ENCODE measurements at regions not wholly inside any gene's neighbourhood (a gene's known extent, or its start where the extent isn't known, plus 50 kb on each side); places are given as distances from the start of the nearest gene placed in this dataset.

DNA sequence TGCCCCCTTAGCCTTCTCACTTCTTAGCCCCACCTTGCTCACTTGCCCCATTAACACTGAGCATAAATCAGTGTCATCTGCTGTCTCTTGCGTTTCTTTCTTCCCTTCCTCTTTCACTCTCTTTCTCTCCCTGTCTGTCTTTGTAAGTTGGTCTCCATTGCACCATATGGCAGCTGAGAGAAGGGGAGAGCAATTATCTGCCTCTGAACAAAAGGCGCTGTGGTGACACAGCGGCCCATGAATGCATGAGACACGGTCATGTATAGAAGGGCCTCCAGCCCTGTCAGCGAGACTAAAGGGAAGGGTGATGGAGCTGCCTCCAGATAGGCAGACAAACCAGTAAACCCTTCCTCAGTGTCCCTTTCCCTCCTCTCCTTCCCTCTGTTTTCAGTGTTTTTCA, 88.8 kb upstream of the PCDH18 start:
- Histone ChIP-seq H3K27ac (ENCODE audit: extremely low read depth, low read depth, low read length) (no peak overlapping the region), H3K4me3 (ENCODE audit: low read depth, low read length) (no peak overlapping the region), H3K4me1 (ENCODE audit: control insufficient read depth, insufficient read depth, low read length) (0 out of 2 replicates have a peak, but pooled peaks cover 3% of the 10 kb centered on the region), H3K9me3 (ENCODE audit: control insufficient read depth, insufficient read depth, low read depth, low read length) (no peaks in the 10 kb centered on the region), H3K36me3 (ENCODE audit: control insufficient read depth in 2 of 2, insufficient read depth in 1 of 2, low read length in 2 of 2) (no peaks in the 10 kb centered on the region)
- ChIA-PET POLR2A (no interaction called here), CTCF (no interaction called here)
- TF ChIP-seq, protein P1, sequence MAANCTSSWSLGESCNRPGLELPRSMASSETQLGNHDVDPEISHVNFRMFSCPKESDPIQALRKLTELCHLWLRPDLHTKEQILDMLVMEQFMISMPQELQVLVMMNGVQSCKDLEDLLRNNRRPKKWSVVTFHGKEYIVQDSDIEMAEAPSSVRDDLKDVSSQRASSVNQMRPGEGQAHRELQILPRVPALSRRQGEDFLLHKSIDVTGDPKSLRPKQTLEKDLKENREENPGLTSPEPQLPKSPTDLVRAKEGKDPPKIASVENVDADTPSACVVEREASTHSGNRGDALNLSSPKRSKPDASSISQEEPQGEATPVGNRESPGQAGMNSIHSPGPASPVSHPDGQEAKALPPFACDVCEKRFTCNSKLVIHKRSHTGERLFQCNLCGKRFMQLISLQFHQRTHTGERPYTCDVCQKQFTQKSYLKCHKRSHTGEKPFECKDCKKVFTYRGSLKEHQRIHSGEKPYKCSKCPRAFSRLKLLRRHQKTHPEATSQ (tag by site-specific recombination; IDR thresholded peaks at IDR 0.05), result no peak
- no peak for TF ChIP-seq ZNF624 (tag by site-specific recombination; IDR thresholded peaks at IDR 0.05)
- no peak for TF ChIP-seq ZNF202 (tag by site-specific recombination; IDR thresholded peaks at IDR 0.05; ENCODE audit: borderline replicate concordance)
- TF ChIP-seq, protein P2, sequence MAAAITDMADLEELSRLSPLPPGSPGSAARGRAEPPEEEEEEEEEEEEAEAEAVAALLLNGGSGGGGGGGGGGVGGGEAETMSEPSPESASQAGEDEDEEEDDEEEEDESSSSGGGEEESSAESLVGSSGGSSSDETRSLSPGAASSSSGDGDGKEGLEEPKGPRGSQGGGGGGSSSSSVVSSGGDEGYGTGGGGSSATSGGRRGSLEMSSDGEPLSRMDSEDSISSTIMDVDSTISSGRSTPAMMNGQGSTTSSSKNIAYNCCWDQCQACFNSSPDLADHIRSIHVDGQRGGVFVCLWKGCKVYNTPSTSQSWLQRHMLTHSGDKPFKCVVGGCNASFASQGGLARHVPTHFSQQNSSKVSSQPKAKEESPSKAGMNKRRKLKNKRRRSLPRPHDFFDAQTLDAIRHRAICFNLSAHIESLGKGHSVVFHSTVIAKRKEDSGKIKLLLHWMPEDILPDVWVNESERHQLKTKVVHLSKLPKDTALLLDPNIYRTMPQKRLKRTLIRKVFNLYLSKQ (tag by site-specific recombination; IDR thresholded peaks at IDR 0.05; ENCODE audit: borderline replicate concordance), result no peak
- no peak for TF ChIP-seq KLF16 (tag by site-specific recombination; IDR thresholded peaks at IDR 0.05)
- TF ChIP-seq, protein P3, sequence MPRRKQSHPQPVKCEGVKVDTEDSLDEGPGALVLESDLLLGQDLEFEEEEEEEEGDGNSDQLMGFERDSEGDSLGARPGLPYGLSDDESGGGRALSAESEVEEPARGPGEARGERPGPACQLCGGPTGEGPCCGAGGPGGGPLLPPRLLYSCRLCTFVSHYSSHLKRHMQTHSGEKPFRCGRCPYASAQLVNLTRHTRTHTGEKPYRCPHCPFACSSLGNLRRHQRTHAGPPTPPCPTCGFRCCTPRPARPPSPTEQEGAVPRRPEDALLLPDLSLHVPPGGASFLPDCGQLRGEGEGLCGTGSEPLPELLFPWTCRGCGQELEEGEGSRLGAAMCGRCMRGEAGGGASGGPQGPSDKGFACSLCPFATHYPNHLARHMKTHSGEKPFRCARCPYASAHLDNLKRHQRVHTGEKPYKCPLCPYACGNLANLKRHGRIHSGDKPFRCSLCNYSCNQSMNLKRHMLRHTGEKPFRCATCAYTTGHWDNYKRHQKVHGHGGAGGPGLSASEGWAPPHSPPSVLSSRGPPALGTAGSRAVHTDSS (tag by site-specific recombination; IDR thresholded peaks at IDR 0.05), result no peak
- TF ChIP-seq, protein P4, sequence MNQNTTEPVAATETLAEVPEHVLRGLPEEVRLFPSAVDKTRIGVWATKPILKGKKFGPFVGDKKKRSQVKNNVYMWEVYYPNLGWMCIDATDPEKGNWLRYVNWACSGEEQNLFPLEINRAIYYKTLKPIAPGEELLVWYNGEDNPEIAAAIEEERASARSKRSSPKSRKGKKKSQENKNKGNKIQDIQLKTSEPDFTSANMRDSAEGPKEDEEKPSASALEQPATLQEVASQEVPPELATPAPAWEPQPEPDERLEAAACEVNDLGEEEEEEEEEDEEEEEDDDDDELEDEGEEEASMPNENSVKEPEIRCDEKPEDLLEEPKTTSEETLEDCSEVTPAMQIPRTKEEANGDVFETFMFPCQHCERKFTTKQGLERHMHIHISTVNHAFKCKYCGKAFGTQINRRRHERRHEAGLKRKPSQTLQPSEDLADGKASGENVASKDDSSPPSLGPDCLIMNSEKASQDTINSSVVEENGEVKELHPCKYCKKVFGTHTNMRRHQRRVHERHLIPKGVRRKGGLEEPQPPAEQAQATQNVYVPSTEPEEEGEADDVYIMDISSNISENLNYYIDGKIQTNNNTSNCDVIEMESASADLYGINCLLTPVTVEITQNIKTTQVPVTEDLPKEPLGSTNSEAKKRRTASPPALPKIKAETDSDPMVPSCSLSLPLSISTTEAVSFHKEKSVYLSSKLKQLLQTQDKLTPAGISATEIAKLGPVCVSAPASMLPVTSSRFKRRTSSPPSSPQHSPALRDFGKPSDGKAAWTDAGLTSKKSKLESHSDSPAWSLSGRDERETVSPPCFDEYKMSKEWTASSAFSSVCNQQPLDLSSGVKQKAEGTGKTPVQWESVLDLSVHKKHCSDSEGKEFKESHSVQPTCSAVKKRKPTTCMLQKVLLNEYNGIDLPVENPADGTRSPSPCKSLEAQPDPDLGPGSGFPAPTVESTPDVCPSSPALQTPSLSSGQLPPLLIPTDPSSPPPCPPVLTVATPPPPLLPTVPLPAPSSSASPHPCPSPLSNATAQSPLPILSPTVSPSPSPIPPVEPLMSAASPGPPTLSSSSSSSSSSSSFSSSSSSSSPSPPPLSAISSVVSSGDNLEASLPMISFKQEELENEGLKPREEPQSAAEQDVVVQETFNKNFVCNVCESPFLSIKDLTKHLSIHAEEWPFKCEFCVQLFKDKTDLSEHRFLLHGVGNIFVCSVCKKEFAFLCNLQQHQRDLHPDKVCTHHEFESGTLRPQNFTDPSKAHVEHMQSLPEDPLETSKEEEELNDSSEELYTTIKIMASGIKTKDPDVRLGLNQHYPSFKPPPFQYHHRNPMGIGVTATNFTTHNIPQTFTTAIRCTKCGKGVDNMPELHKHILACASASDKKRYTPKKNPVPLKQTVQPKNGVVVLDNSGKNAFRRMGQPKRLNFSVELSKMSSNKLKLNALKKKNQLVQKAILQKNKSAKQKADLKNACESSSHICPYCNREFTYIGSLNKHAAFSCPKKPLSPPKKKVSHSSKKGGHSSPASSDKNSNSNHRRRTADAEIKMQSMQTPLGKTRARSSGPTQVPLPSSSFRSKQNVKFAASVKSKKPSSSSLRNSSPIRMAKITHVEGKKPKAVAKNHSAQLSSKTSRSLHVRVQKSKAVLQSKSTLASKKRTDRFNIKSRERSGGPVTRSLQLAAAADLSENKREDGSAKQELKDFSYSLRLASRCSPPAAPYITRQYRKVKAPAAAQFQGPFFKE (tag by site-specific recombination; IDR thresholded peaks at IDR 0.05; ENCODE audit: borderline replicate concordance), result no peak
- TF ChIP-seq ZNF266 (tag by site-specific recombination; IDR thresholded peaks at IDR 0.05; ENCODE audit: low read depth), result no peak

DNA sequence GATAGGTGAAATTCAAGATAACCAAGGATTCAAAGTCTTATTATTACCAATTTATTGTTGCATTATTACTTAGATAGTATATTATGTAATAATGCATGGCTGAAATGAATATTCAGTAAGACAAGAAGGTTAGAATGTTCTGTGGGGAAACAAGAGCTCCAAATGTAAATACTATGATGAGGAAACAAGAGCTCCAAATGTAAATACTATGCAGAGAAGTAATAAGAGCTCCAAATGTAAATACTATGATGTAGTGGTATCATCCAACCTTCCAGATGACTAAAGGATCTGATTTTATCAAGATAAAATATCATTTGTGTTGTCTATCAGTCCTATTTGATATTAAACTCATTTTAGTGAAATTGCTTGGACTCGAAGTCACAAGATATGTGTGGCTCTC, 82.2 kb upstream of the PCDH18 start:
- ChIA-PET CTCF (interaction anchor here (0.6 kb wide), 1 partner anchor 92 kb away, joined by 3 read pairs; no protein-coding TSS in a partner anchor), POLR2A (no interaction called here)
- Histone ChIP-seq H3K9me3 (ENCODE audit: control insufficient read depth, insufficient read depth, low read depth, low read length) (no peaks in the 10 kb centered on the region), H3K4me1 (ENCODE audit: control insufficient read depth, insufficient read depth, low read length) (no peaks in the 10 kb centered on the region), H3K27ac (ENCODE audit: extremely low read depth, low read depth, low read length) (no peak overlapping the region), H3K4me3 (ENCODE audit: low read depth, low read length) (no peak overlapping the region), H3K36me3 (ENCODE audit: control insufficient read depth in 2 of 2, insufficient read depth in 1 of 2, low read length in 2 of 2) (no peaks in the 10 kb centered on the region)
- TF ChIP-seq SCRT1 (tag by site-specific recombination; IDR thresholded peaks at IDR 0.05; ENCODE audit: borderline replicate concordance), result no peak
- TF ChIP-seq ZNF768 (tag by site-specific recombination; IDR thresholded peaks at IDR 0.05), result no peak
- TF ChIP-seq, protein P5, sequence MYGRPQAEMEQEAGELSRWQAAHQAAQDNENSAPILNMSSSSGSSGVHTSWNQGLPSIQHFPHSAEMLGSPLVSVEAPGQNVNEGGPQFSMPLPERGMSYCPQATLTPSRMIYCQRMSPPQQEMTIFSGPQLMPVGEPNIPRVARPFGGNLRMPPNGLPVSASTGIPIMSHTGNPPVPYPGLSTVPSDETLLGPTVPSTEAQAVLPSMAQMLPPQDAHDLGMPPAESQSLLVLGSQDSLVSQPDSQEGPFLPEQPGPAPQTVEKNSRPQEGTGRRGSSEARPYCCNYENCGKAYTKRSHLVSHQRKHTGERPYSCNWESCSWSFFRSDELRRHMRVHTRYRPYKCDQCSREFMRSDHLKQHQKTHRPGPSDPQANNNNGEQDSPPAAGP (tag by site-specific recombination; IDR thresholded peaks at IDR 0.05), result no peak
- TF ChIP-seq ZXDB (tag by site-specific recombination; IDR thresholded peaks at IDR 0.05), result no peak
- TF ChIP-seq PRDM1 (tag by site-specific recombination; IDR thresholded peaks at IDR 0.05), result no peak
- TF ChIP-seq ZNF175 (tag by site-specific recombination; IDR thresholded peaks at IDR 0.05), result no peak
- TF ChIP-seq ZNF654 (tag by site-specific recombination; IDR thresholded peaks at IDR 0.05; ENCODE audit: low read depth), result no peak
- TF ChIP-seq ZBTB48 (tag by site-specific recombination; IDR thresholded peaks at IDR 0.05), result no peak
- TF ChIP-seq ZNF610 (tag by site-specific recombination; IDR thresholded peaks at IDR 0.05; ENCODE audit: borderline replicate concordance), result no peak
- no peak for TF ChIP-seq ZNF146 (tag by site-specific recombination; IDR thresholded peaks at IDR 0.05)
- no peak for TF ChIP-seq ZBTB17 (tag by site-specific recombination; IDR thresholded peaks at IDR 0.05)
- TF ChIP-seq, protein P6, sequence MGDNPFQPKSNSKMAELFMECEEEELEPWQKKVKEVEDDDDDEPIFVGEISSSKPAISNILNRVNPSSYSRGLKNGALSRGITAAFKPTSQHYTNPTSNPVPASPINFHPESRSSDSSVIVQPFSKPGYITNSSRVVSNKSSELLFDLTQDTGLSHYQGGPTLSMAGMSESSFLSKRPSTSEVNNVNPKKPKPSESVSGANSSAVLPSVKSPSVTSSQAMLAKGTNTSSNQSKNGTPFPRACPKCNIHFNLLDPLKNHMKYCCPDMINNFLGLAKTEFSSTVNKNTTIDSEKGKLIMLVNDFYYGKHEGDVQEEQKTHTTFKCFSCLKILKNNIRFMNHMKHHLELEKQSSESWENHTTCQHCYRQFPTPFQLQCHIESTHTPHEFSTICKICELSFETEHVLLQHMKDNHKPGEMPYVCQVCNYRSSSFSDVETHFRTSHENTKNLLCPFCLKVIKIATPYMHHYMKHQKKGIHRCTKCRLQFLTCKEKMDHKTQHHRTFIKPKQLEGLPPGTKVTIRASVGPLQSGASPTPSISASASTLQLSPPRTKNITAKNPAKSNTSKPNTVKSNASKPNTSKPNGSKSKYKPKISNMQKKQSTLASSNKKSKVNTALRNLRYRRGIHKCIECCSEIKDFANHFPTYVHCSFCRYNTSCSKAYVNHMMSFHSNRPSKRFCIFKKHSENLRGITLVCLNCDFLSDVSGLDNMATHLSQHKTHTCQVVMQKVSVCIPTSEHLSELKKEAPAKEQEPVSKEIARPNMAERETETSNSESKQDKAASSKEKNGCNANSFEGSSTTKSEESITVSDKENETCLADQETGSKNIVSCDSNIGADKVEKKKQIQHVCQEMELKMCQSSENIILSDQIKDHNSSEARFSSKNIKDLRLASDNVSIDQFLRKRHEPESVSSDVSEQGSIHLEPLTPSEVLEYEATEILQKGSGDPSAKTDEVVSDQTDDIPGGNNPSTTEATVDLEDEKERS (tag by site-specific recombination; IDR thresholded peaks at IDR 0.05), result no peak
- TF ChIP-seq ZNF366 (tag by site-specific recombination; conservative IDR thresholded peaks at IDR 0.05), result no peak

Data from HEK293 (cell line).